ENCODE measurements at regions not wholly inside any gene's neighbourhood (a gene's known extent, or its start where the extent isn't known, plus 50 kb on each side); places are given as distances from the start of the nearest gene placed in this dataset.
"Not testable (repeated sequence)": the region's sequence is repeated elsewhere in the genome, so short reads cannot be mapped to it uniquely, and the experiment has no call there.

GRCh38 chr12:131420867-131421447, 289.9 kb upstream of the SFSWAP start:
- peak in 1 of 10 donors; percentile 49 for DNase-seq
- intact Hi-C loops (cut with DNase I) = no loop called here

GRCh38 chr12:131421509-131422186, 289.2 kb upstream of the SFSWAP start:
- intact Hi-C loops (cut with DNase I) = no loop called here

GRCh38 chr12:131422187-131422520, 288.7 kb upstream of the SFSWAP start:
- intact Hi-C loops (cut with DNase I) = no loop called here
- peak in 1 of 10 donors; percentile 45 for DNase-seq

More at GRCh38 chr12:131421509-131422186, 289.2 kb upstream of the SFSWAP start:
- DNase-seq = peak in 1 of 10 donors; percentile 63

GRCh38 chr12:131422744-131423143, 288.1 kb upstream of the SFSWAP start:
- no peak for DNase-seq
- intact Hi-C loops (cut with DNase I) = no loop called here

- intact Hi-C loops (cut with DNase I) = no loop called here
- DNase-seq = no peak
These were observed 286.6 kb upstream of the SFSWAP start for GRCh38 chr12:131424270-131424669.

GRCh38 chr12:131425112-131426075, 285.5 kb upstream of the SFSWAP start:
- intact Hi-C loops (cut with DNase I) = no loop called here
- DNase-seq = peak in 1 of 10 donors; percentile 49

- intact Hi-C loops (cut with DNase I) = no loop called here
- DNase-seq = peak in 1 of 10 donors; percentile 61
These were observed 282.7 kb upstream of the SFSWAP start for GRCh38 chr12:131428091-131428685.

- intact Hi-C loops (cut with DNase I) = not testable (repeated sequence)
- peak in 1 of 10 donors; percentile 39 for DNase-seq
These were observed 281.7 kb upstream of the SFSWAP start for GRCh38 chr12:131429221-131429620.

GRCh38 chr12:131429697-131430096, 281.2 kb upstream of the SFSWAP start:
- peak in 1 of 10 donors; percentile 51 for DNase-seq
- intact Hi-C loops (cut with DNase I) = not testable (repeated sequence)

- intact Hi-C loops (cut with DNase I) = no loop called here
- peak in 1 of 10 donors; percentile 42 for DNase-seq
These were observed 280.6 kb upstream of the SFSWAP start for GRCh38 chr12:131430158-131430742.

- peak in 1 of 10 donors; percentile 44 for DNase-seq
- intact Hi-C loops (cut with DNase I) = not testable (repeated sequence)
These were observed 279.7 kb upstream of the SFSWAP start for GRCh38 chr12:131431126-131431655.

- intact Hi-C loops (cut with DNase I) = no loop called here
- DNase-seq = peak in 1 of 10 donors; percentile 59
These were observed 278.2 kb upstream of the SFSWAP start for GRCh38 chr12:131432532-131433260.

GRCh38 chr12:131434208-131435125, 276.4 kb upstream of the SFSWAP start:
- intact Hi-C loops (cut with DNase I) = loop anchor here (5.0 kb wide), 1 partner anchor 207 kb away; no protein-coding TSS in a partner anchor
- DNase-seq = peak in 1 of 10 donors; percentile 67

- intact Hi-C loops (cut with DNase I) = loop anchor here (5.0 kb wide), 1 partner anchor 210 kb away; no protein-coding TSS in a partner anchor
- DNase-seq = peak in 1 of 10 donors; percentile 29
These were observed 273.8 kb upstream of the SFSWAP start for GRCh38 chr12:131436922-131437705.

GRCh38 chr12:131437706-131438492, 273.0 kb upstream of the SFSWAP start:
- DNase-seq = peak in 1 of 10 donors; percentile 60
- intact Hi-C loops (cut with DNase I) = loop anchor here (5.0 kb wide), 1 partner anchor 211 kb away; no protein-coding TSS in a partner anchor

GRCh38 chr12:131438493-131438835, 272.4 kb upstream of the SFSWAP start:
- intact Hi-C loops (cut with DNase I) = loop anchor here (5.0 kb wide), 1 partner anchor 211 kb away; no protein-coding TSS in a partner anchor
- not testable (repeated sequence) for DNase-seq
